ENCODE measurements at regions not wholly inside any gene's neighbourhood (a gene's known extent, or its start where the extent isn't known, plus 50 kb on each side); places are given as distances from the start of the nearest gene placed in this dataset.

- TF ChIP-seq ZBTB6 (tag by site-specific recombination; IDR thresholded peaks at IDR 0.05) = no peak
These were observed 74.8 kb upstream of the ECE1 start (continued) for GRCh38 chr1:21365036-21365435.

GRCh38 chr1:21362096-21362495, 71.8 kb upstream of the ECE1 start:
- no peak for TF ChIP-seq ZNF521 (tag by site-specific recombination; IDR thresholded peaks at IDR 0.05)
- no peak for TF ChIP-seq BCL6B (tag by site-specific recombination; IDR thresholded peaks at IDR 0.05)
- no peak for TF ChIP-seq WT1 (tag by site-specific recombination; IDR thresholded peaks at IDR 0.05)
- TF ChIP-seq BCL11A (tag by site-specific recombination; IDR thresholded peaks at IDR 0.05; ENCODE audit: low read depth) = no peak
- TF ChIP-seq SP7 (tag by site-specific recombination; IDR thresholded peaks at IDR 0.05) = no peak
- TF ChIP-seq ZNF239 (tag by site-specific recombination; IDR thresholded peaks at IDR 0.05) = no peak
- no peak for TF ChIP-seq ZNF184 (tag by site-specific recombination; IDR thresholded peaks at IDR 0.05)
- Histone ChIP-seq H3K4me1 (ENCODE audit: control insufficient read depth, insufficient read depth, low read length) (no peaks in the 10 kb centered on the region), H3K4me3 (ENCODE audit: low read depth, low read length) (no peak overlapping the region), H3K36me3 (ENCODE audit: control insufficient read depth in 2 of 2, insufficient read depth in 1 of 2, low read length in 2 of 2) (no peaks in the 10 kb centered on the region), H3K9me3 (ENCODE audit: control insufficient read depth, insufficient read depth, low read depth, low read length) (no peaks in the 10 kb centered on the region), H3K27ac (ENCODE audit: extremely low read depth, low read depth, low read length) (no peak overlapping the region)
- ChIA-PET CTCF (interaction anchor here (1.2 kb wide), 1 partner anchor 144 kb away, joined by 3 read pairs; no protein-coding TSS in a partner anchor), POLR2A (no interaction called here)

DNA sequence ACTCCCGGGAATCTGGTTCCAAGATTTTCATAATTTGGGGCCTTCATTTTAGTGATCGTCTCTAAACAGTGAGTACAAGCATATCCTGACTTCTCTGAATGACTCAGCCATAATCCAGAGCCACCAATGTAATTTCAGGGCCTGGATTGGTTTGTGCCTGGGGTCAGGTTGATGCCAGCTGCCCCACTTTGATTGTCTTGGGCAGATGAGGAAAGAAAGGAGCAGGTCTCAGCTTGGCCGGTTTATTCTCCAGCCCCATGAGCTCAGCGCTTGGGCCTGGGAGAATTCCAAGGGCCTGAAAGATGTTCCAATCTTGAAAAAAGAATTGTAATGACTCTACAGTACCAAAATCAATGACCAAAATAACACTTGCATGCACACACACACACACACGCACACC, 71.2 kb upstream of the ECE1 start:
- ChIA-PET POLR2A (interaction anchor here (0.7 kb wide), 1 partner anchor 92 kb away, joined by 3 read pairs; no protein-coding TSS in a partner anchor), CTCF (interaction anchor here (0.7 to 1.2 kb wide), 6 partner anchors 9 to 614 kb away, joined by 3 to 6 read pairs (median 4); no protein-coding TSS in a partner anchor)
- H3K4me1 ChIP-seq (ENCODE audit: control insufficient read depth, insufficient read depth, low read length) = no peaks in the 10 kb centered on the region
- no peak overlapping the region for H3K4me3 ChIP-seq (ENCODE audit: low read depth, low read length)
- no peak overlapping the region for H3K27ac ChIP-seq (ENCODE audit: extremely low read depth, low read depth, low read length)
- no peaks in the 10 kb centered on the region for H3K36me3 ChIP-seq (ENCODE audit: control insufficient read depth in 2 of 2, insufficient read depth in 1 of 2, low read length in 2 of 2)
- H3K9me3 ChIP-seq (ENCODE audit: control insufficient read depth, insufficient read depth, low read depth, low read length) = no peaks in the 10 kb centered on the region
- TF ChIP-seq ZNF121 (tag by site-specific recombination; IDR thresholded peaks at IDR 0.05) (no peak), ZNF394 (tag by site-specific recombination; IDR thresholded peaks at IDR 0.05; ENCODE audit: borderline replicate concordance) (no peak), ZSCAN16 (tag by site-specific recombination; IDR thresholded peaks at IDR 0.05) (no peak), ZNF600 (tag by site-specific recombination; IDR thresholded peaks at IDR 0.05) (no peak), ZNF837 (tag by site-specific recombination; IDR thresholded peaks at IDR 0.05) (no peak), ZNF670 (tag by site-specific recombination; IDR thresholded peaks at IDR 0.05; ENCODE audit: low read depth) (no peak)

DNA sequence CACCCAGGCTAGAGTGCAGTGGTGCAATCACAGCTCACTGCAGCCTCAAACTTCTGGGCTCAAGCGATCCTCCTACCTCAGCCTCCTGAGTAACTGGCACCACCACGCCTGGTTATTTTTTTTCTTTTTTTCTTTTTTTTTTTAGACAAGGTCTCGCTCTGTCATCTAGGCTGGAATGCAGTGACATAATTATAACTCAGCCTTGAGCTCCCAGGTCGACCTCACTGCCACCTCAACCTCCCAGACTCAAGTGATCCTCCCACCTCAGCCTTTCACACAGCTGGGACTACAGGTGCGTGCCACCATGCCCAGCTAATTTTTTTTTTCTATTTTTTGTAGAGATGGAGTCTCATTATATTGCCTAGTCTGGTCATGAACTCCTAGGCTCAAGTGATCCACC, 66.9 kb upstream of the ECE1 start:
- TF ChIP-seq ZNF621 (tag by site-specific recombination; IDR thresholded peaks at IDR 0.05) = no peak
- TF ChIP-seq ZNF362 (tag by site-specific recombination; IDR thresholded peaks at IDR 0.05) = peak; percentile 69; the same call in 1 of the 2 replicates
- no peak for TF ChIP-seq ZNF23 (tag by site-specific recombination; IDR thresholded peaks at IDR 0.05; ENCODE audit: borderline replicate concordance)
- no peak for TF ChIP-seq ZNF596 (tag by site-specific recombination; IDR thresholded peaks at IDR 0.05)
- ChIA-PET CTCF (interaction anchor here (0.6 to 2.6 kb wide), 3 partner anchors 11 to 1888 kb away, joined by 3 to 9 read pairs (median 6); no protein-coding TSS in a partner anchor), POLR2A (interaction anchor here (1.0 kb wide), 1 partner anchor 12 kb away, joined by 3 read pairs; no protein-coding TSS in a partner anchor)
- Histone ChIP-seq H3K9me3 (ENCODE audit: control insufficient read depth, insufficient read depth, low read depth, low read length) (no peaks in the 10 kb centered on the region), H3K4me1 (ENCODE audit: control insufficient read depth, insufficient read depth, low read length) (no peaks in the 10 kb centered on the region), H3K27ac (ENCODE audit: extremely low read depth, low read depth, low read length) (no peak overlapping the region), H3K4me3 (ENCODE audit: low read depth, low read length) (no peak overlapping the region), H3K36me3 (ENCODE audit: control insufficient read depth in 2 of 2, insufficient read depth in 1 of 2, low read length in 2 of 2) (no peaks in the 10 kb centered on the region)

Data from HEK293 (cell line).